Caco-2 (cell line): ENCODE measurements at regions not wholly inside any gene's neighbourhood (a gene's known extent, or its start where the extent isn't known, plus 50 kb on each side); places are given as distances from the start of the nearest gene placed in this dataset.
"Not testable (repeated sequence)": the region's sequence is repeated elsewhere in the genome, so short reads cannot be mapped to it uniquely, and the experiment has no call there.

Source experiments
- BruUV-seq: library from RNA; stranded (reverse); fragments of 400-500 nt; replicated peaks from 2 replicates; lab custom pipeline; 2021; lab: Mats Ljungman, UMichigan
- CTCF ChIA-PET: fragments of 300-600 bp; sonication (Branson Sonifier 250); formaldehyde crosslinking; loops from one replicate; lab custom pipeline; 2022; ENCODE audit warnings: antibody characterized with exemption; lab: Charles Lee
- POLR2A ChIA-PET: fragments of 300-600 bp; sonication (Branson Sonifier 250); formaldehyde crosslinking; loops from one replicate; lab custom pipeline; 2022; ENCODE audit warnings: antibody characterized with exemption; lab: Charles Lee
- DNase-seq, 2 experiments: peaks; one replicate each; pipeline versions ENCODE4 v3.0.0 to v3.0.0-alpha.2; 2020 to 2022
- H3K27me3 ChIP-seq: replicated peaks from 2 replicates; pipeline ENCODE4 v1.6.0; 2011; ENCODE audit warnings: low read length; ENCODE audit not compliant: control insufficient read depth, insufficient read depth
- H3K36me3 ChIP-seq: 2 replicates; pipeline ENCODE4 v1.5.1; 2011; ENCODE audit warnings: low read length; ENCODE audit not compliant: control insufficient read depth, insufficient read depth
- H3K4me1 ChIP-seq: fragments of 250-450 bp; sonication (Bioruptor Pico); 2 replicates; pipeline ENCODE4 v1.5.1; 2020; ENCODE audit warnings: mild to moderate bottlenecking
- H3K4me3 ChIP-seq: 2 replicates; pipeline ENCODE4 v1.5.1; 2011; ENCODE audit warnings: low read depth, mild to moderate bottlenecking, control low read depth, low read length
- H3K9me3 ChIP-seq: fragments of 250-450 bp; sonication (Bioruptor Pico); 2 replicates; pipeline ENCODE4 v1.5.1; 2020; ENCODE audit warnings: mild to moderate bottlenecking, moderate library complexity
- H3K27ac Mint-ChIP-seq: one replicate; pipeline ENCODE4 v1.8.0; 2022; ENCODE audit warnings: mixed read lengths; ENCODE audit not compliant: unreplicated experiment
- H3K27me3 Mint-ChIP-seq: one replicate; pipeline ENCODE4 v1.8.0; 2022; ENCODE audit warnings: mixed read lengths; ENCODE audit not compliant: insufficient read depth, unreplicated experiment
- H3K36me3 Mint-ChIP-seq: one replicate; pipeline ENCODE4 v1.8.0; 2022; ENCODE audit warnings: mild to moderate bottlenecking, mixed read lengths; ENCODE audit not compliant: insufficient read depth, unreplicated experiment
- H3K4me1 Mint-ChIP-seq: one replicate; pipeline ENCODE4 v1.8.0; 2022; ENCODE audit warnings: low read depth, mixed read lengths; ENCODE audit not compliant: unreplicated experiment
- H3K4me3 Mint-ChIP-seq: one replicate; pipeline ENCODE4 v1.8.0; 2022; ENCODE audit warnings: mild to moderate bottlenecking, moderate library complexity, mixed read lengths; ENCODE audit not compliant: unreplicated experiment
- H3K9me3 Mint-ChIP-seq: one replicate; pipeline ENCODE4 v1.8.0; 2022; ENCODE audit warnings: mixed read lengths; ENCODE audit not compliant: unreplicated experiment
- intact Hi-C: fragments of 100-400 bp; cut with micrococcal nuclease; formaldehyde crosslinking; loops from one replicate; pipeline ENCODE4 v1.10.0; 2022; ENCODE audit not compliant: unreplicated experiment
- TF ChIP-seq, protein P1 (sequence below), 2 experiments: fragments of 200-600 bp in 1 of 2; IDR thresholded peaks; 1 replicate in 1 of 2; 2 replicates in 1 of 2; pipeline versions ENCODE4 v1.5.1 to v1.8.0; 2011 to 2022; ENCODE audit warnings: antibody characterized with exemption in 1 of 2, control low read depth in 1 of 2, inconsistent platforms in 1 of 2, low read depth in 1 of 2, low read length in 1 of 2, mild to moderate bottlenecking in 1 of 2, moderate library complexity in 1 of 2; ENCODE audit not compliant: insufficient read depth in 1 of 2, severe bottlenecking in 1 of 2, unreplicated experiment in 1 of 2

DNA sequence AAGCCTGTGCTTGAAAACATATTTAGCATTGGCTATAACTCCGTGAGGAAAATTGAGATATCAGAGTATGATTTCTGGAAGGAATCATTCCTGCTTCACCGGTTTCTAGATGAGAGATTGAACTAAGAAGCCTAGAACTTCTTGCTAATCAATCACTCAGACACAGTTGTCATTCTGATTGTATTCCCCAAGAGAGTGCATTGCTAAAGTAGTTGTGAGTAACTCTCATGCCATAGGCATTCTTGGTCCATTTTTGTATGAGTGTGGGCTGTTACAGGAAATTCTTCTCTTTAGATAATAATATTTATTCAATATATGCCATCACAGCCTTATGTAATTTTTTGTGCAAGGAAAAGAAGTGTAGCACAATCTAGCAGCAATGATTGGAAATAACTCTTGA is 893.3 kb upstream of the MDGA2 start:
- BruUV-seq, result no TSS peak

DNA sequence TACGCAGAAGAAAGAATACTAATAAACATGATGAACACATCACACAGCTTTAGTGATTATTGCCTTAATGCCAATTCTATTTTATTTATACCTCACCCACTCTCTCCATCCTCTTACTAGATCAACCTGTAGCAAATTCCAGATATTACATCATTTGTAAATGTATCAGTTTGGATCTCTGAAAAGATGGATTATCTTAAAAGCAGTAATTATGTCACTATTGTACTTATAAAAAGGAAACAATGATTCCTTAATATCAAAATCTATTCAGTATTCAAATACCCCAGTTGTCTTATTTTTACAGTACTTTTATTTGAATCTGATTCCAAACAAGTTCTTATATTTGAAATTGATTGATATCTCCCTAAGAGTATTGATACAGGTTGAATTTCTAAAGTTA is 892.8 kb upstream of the MDGA2 start:
- no peak for DNase-seq
- no peaks in the 10 kb centered on the region for H3K27me3 Mint-ChIP-seq
- no TSS peak for BruUV-seq
- CTCF ChIA-PET, result no interaction called here
- no peak overlapping the region for H3K4me3 Mint-ChIP-seq
- peaks cover 18% of the 10 kb centered on the region for H3K9me3 Mint-ChIP-seq
- H3K36me3 ChIP-seq, result no peaks in the 10 kb centered on the region
- H3K27me3 ChIP-seq, result no peaks in the 10 kb centered on the region
- H3K9me3 ChIP-seq, result peaks cover 10% of the 10 kb centered on the region; the same call in 1 of the 2 replicates
- POLR2A ChIA-PET, result no interaction called here
- intact Hi-C loops, result no loop called here
- no peak overlapping the region for H3K4me3 ChIP-seq
- TF ChIP-seq, protein P1, sequence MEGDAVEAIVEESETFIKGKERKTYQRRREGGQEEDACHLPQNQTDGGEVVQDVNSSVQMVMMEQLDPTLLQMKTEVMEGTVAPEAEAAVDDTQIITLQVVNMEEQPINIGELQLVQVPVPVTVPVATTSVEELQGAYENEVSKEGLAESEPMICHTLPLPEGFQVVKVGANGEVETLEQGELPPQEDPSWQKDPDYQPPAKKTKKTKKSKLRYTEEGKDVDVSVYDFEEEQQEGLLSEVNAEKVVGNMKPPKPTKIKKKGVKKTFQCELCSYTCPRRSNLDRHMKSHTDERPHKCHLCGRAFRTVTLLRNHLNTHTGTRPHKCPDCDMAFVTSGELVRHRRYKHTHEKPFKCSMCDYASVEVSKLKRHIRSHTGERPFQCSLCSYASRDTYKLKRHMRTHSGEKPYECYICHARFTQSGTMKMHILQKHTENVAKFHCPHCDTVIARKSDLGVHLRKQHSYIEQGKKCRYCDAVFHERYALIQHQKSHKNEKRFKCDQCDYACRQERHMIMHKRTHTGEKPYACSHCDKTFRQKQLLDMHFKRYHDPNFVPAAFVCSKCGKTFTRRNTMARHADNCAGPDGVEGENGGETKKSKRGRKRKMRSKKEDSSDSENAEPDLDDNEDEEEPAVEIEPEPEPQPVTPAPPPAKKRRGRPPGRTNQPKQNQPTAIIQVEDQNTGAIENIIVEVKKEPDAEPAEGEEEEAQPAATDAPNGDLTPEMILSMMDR (IDR thresholded peaks at IDR 0.05; ENCODE audit: insufficient read depth in 1 of 2, low read depth in 1 of 2, low read length in 1 of 2, severe bottlenecking in 1 of 2, unreplicated experiment in 1 of 2), result no peak
- H3K4me1 ChIP-seq, result no peaks in the 10 kb centered on the region
- H3K4me1 Mint-ChIP-seq, result peaks cover 5% of the 10 kb centered on the region
- no peak overlapping the region for H3K27ac Mint-ChIP-seq
- H3K36me3 Mint-ChIP-seq, result no peaks in the 10 kb centered on the region

More for the DNA sequence above, 893.3 kb upstream of the MDGA2 start:
- Histone ChIP-seq H3K4me3 (no peak overlapping the region), H3K9me3 (peaks cover 5% of the 10 kb centered on the region; the same call in 1 of the 2 replicates), H3K27me3 (no peaks in the 10 kb centered on the region), H3K36me3 (no peaks in the 10 kb centered on the region), H3K4me1 (no peaks in the 10 kb centered on the region)
- no peak for DNase-seq
- POLR2A ChIA-PET, result no interaction called here
- TF ChIP-seq, protein P1 (IDR thresholded peaks at IDR 0.05; ENCODE audit: insufficient read depth in 1 of 2, low read depth in 1 of 2, low read length in 1 of 2, severe bottlenecking in 1 of 2, unreplicated experiment in 1 of 2), result no peak
- CTCF ChIA-PET, result no interaction called here
- Mint-ChIP-seq H3K27me3 (no peaks in the 10 kb centered on the region), H3K4me3 (no peak overlapping the region), H3K9me3 (peaks cover 14% of the 10 kb centered on the region), H3K27ac (no peak overlapping the region), H3K4me1 (peaks cover 1% of the 10 kb centered on the region), H3K36me3 (no peaks in the 10 kb centered on the region)
- intact Hi-C loops, result no loop called here

DNA sequence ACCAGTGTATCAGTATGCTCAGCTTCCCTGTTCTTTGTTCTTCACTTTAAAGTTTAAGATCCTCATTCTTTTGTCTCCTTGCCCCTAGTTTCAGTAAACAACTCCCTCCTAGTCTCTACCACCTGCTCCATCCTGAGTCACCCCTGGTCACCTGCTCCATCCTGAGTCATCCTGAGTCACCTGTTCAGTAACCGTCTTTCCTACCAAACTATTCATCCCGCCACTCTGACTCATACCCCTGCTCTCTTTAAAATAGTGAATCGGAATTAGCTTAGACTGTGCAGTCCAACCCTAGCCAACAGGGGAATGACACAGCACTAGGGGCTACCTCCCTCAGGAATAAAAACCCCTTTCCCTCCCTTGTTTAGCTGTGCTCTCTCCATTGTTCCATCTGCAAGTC is 888.1 kb upstream of the MDGA2 start:
- H3K36me3 ChIP-seq, result no peaks in the 10 kb centered on the region
- no peaks in the 10 kb centered on the region for H3K4me1 ChIP-seq
- TF ChIP-seq, protein P1 (IDR thresholded peaks at IDR 0.05; ENCODE audit: insufficient read depth in 1 of 2, low read depth in 1 of 2, low read length in 1 of 2, severe bottlenecking in 1 of 2, unreplicated experiment in 1 of 2), result no peak
- no peak for DNase-seq
- peaks cover 30% of the 10 kb centered on the region for H3K9me3 Mint-ChIP-seq
- ChIA-PET POLR2A (no interaction called here), CTCF (no interaction called here)
- no peaks in the 10 kb centered on the region for H3K36me3 Mint-ChIP-seq
- no TSS peak for BruUV-seq
- H3K9me3 ChIP-seq, result peaks cover 13% of the 10 kb centered on the region; the same call in 1 of the 2 replicates
- no peak overlapping the region for H3K4me3 Mint-ChIP-seq
- peaks cover 7% of the 10 kb centered on the region for H3K4me1 Mint-ChIP-seq
- intact Hi-C loops, result no loop called here
- no peaks in the 10 kb centered on the region for H3K27me3 Mint-ChIP-seq
- H3K27me3 ChIP-seq, result no peaks in the 10 kb centered on the region
- no peak overlapping the region for H3K27ac Mint-ChIP-seq
- no peak overlapping the region for H3K4me3 ChIP-seq

DNA sequence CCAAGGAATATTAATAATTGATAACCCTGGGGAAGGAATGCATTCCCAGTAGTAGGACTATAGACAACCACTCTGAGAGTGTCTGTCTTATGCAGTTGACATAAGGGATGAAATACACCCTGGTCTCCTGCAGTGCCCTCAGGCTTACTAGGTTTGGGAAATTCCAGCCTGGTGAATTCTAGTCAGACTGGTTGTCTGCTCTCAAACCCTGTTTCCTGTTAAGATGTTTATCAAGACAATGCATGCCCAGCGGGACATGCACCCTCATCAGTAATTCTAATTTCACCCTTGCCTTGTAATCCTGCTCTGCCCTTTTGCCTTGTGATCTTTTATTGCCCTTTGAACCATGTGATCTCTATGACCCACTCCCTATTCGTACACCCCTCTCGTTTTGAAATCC is 886.0 kb upstream of the MDGA2 start:
- H3K4me1 Mint-ChIP-seq, H3K4me3 Mint-ChIP-seq, BruUV-seq, H3K27ac Mint-ChIP-seq, DNase-seq, POLR2A ChIA-PET, CTCF ChIA-PET, H3K4me1 ChIP-seq, H3K4me3 ChIP-seq, H3K27me3 Mint-ChIP-seq, H3K36me3 Mint-ChIP-seq, H3K27me3 ChIP-seq, H3K36me3 ChIP-seq, intact Hi-C loops: not testable (repeated sequence)
- H3K9me3 Mint-ChIP-seq, result peaks cover 30% of the 10 kb centered on the region
- H3K9me3 ChIP-seq, result peaks cover 13% of the 10 kb centered on the region; the same call in 1 of the 2 replicates
